ENCODE measurements at regions not wholly inside any gene's neighbourhood (a gene's known extent, or its start where the extent isn't known, plus 50 kb on each side); places are given as distances from the start of the nearest gene placed in this dataset.

DNA sequence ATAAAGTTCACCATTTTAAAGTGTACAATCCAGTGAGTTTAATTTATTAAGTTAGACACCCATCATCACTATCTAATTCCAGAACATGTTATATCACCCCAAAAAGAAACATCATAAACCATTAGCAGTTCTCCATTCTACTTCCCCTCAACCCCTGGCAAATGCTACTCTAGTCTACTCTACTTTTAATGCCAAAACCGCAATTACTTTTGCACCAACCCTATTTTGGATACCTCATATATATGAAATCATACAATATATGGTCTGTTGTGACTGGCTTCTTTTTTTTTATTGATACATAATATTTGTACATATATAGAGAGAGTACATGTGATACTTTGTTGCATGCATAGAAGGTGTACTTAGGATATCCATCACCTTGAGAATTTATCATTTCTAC lies 190.5 kb upstream of the RARB start:
- no peak for DNase-seq

DNA sequence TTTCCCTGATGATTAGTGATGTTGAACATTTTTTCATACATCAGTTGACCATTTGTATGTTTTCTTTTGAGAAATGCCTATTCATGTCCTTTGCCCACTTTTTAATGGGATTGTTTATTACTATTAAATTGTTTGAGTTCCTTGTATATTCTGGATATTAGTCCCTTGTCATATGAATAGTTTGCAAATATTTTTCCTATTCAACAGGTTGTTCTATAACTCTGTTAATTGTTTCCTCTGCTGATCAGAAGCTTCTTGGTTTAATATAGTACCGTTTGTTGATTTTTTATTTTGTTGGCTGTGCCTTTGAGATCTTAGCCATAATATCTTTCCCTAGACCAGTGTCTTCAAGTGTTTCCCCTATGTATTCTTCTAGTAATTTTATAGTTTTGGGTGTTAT lies 189.0 kb upstream of the RARB start:
- no peak for DNase-seq

GRCh38 chr3:25246913-25247312 lies 181.2 kb upstream of the RARB start:
- no peak for DNase-seq

DNA sequence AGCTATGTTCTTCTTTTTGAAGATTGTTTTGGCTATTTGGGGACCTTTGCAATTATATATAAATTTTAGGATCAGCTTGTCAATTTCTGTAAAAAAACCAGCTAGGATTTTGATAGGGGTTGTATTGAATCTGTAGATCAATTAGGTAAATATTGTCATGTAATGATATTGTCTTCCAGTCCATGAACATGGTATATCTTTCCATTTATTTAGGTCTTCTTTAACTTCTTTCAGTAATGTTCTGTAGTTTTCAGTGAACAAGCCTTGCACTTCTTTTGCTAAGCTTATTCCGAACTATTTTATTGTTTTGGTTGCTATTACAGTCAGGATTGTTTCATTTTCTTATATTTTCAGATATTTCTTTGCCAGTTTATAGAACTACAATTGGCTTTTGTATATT lies 175.8 kb upstream of the RARB start:
- DNase-seq, result no peak

DNA sequence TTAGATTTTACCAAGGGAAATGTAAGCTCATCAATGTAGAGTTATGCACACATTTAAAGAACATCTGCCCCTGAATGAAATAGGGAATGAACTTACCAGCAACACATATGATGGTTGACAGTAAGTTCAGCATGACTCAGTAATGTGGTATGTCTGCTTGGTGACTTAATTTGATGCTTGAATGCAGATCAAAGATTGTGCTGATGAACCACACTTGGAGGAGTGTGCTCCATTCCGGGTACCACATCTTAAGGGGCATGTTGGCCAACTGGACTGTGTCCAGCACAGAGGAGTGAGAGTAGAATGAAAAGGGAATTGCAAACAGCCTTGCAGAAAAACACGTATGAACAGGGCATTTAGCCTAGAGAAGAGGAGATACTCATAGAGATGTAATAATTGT lies 171.0 kb upstream of the RARB start:
- DNase-seq, result no peak

GRCh38 chr3:25259871-25260270 lies 168.2 kb upstream of the RARB start:
- DNase-seq, result no peak

DNA sequence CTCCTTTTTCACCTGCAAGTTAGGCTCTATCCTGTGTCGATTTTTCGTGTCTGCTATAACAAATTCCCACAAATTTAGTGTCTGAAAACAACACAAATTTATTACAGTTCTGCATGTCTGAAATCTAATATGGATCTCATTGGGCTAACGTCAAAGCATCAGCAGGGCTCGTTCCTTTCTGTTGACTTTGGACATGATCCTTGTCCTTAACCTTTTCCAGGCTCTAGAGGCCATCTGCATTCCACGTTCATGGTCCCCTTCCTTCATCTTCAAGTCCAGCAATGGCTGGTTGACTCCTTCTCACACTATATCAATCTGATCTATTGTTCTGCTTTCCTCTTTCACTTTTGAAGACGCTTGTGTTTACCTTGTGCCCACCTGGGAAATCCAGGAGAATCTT lies 165.7 kb upstream of the RARB start:
- no peak for DNase-seq

DNA sequence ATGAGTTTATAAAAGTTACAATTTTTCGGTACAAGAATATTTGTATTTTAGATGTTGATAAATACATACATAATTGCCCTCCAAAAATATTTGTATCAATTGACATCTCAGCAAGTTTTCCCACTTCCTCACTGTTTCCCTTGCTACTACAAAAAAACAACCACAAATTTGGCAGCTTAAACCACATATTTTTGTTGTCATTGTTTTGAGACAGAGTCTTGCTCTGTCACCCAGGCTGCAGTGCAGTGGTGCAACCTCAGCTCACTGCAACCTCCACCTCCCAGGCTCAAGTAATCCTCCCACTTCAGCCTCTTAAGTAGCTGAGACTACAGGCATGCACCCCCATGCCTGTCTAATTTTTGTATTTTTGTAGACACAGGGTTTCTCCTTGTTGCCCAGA lies 162.8 kb upstream of the RARB start:
- no peak for DNase-seq

GRCh38 chr3:25266677-25267076 lies 161.4 kb upstream of the RARB start:
- no peak for DNase-seq

- DNase-seq, result no peak
Measured at GRCh38 chr3:25272090-25272489, 156.0 kb upstream of the RARB start.

DNA sequence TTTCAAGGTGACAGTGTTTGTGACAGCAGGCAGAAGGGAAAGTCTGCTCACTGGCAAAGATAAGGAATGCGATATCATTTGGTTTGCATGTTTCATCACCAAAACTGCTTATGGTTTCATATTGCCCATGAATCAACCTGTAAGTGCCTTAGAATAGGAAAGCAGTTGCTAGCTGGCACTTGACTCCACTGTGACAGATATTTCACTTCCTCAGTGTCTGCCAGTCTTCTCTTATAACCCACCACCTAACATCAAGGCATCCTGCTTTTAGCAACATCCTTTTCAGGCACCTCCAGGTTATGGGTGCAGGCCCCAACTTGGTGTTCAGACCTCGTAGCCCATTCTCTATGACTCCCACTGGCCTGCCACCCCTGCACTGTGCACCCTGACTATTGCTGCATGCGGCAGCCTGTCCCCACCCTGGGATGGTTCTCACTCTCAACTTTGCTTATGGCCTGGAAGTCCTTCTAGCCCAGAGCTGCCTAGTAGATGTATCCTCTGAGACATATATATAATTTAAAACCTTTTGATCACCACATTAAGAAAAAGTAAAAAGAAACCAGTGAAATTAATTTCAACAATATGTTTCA lies 154.4 kb upstream of the RARB start:
- no peak for DNase-seq

DNA sequence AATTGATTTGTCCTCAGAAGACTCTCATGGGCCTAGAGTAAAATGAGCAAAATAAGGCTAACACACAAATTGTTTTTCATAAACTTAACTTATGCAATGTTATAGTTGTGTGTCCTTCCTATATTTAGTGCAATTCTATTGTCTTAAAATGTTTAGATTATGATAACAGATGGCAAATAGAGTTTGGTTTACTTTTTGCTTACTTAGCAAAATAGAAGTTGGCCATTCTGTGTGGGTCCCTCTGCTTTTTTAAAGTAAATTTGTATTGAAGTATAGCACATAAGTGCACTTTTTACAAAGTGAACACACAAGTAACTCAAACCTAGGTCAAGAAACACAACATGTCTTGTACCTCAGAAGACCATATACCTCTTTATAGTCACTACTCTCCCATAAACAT lies 150.6 kb upstream of the RARB start:
- DNase-seq, result no peak

DNA sequence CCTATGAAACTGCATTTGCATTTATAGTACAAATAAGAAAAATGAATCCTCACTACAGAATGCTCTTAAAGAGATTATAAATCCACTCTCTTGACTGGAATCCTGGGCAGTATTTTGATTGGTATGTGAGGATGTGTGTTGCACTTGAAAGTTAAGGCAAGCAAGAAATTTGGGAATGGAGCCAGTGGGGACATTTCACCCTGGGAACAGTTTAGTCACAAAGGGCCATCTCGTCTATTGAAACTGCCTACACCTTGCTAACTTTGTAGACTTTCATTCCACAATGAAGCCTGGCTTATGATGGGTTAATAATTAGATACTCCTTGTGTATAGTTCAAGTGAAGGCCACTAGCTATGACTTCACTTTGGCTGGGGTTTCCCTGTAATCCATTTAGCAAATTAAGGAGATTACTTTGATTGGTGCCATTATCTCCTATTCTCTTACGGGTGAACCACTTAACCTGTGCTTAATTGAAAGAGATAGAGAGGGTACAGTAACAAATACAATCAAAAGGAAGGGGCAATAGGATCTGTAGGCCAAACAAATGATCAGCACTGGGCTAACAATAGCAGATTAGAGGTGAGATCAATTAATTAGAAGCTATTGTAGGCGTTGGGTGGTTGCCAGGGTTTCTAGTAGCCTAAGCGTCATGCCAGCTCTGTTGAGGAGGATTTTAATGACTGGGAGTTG lies 146.9 kb upstream of the RARB start:
- no peak for DNase-seq

GRCh38 chr3:25281732-25282126 lies 146.3 kb upstream of the RARB start:
- DNase-seq, result no peak

DNA sequence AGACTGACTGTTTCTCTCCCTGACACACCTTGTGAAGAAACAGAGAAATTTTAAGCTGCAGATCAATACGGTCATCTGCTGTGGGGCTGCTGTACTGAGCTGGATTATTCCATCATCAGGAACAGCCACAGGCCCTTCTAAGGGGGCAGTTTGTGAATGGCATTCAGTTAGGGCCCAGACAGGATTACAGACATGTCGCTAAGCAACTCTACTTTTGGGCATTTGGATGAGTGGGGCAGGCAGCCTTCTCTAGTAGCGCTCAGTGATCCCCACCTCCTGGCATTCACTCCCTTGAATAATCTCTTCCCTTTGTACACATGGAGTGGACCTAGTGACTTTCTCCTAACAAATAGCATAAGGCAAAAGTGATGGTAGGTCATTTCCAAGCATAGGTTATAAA lies 144.4 kb upstream of the RARB start:
- no peak for DNase-seq

DNA sequence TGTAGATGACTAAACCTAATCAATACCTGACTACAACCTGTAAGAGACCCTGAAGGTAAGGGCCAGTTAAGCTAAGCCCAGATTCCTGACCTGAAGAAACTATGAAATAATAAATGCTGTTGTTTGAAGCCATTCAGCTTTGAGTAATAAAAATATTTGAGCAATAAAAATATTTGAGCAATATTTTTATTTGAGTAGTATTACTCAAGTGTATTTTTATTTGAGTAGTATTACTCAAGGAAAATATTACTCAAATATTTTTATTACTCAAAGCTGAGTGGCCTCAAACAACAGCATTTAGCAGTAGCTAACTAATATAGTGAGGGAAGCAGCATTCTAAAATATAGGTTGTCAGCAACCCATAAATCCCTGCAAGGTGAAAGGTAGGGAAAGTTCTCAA lies 143.8 kb upstream of the RARB start:
- no peak for DNase-seq

- DNase-seq, result no peak
Measured at GRCh38 chr3:25287291-25287884, 140.7 kb upstream of the RARB start.

- no peak for DNase-seq
Measured at GRCh38 chr3:25288413-25288812, 139.7 kb upstream of the RARB start.

- DNase-seq, result no peak
Measured at GRCh38 chr3:25289156-25289555, 138.9 kb upstream of the RARB start.

- no peak for DNase-seq
Measured at GRCh38 chr3:25289663-25290062, 138.4 kb upstream of the RARB start.

GRCh38 chr3:25291481-25291905 lies 136.6 kb upstream of the RARB start:
- DNase-seq, result peak; percentile 35

GRCh38 chr3:25292036-25292435 lies 136.0 kb upstream of the RARB start:
- DNase-seq, result no peak

DNA sequence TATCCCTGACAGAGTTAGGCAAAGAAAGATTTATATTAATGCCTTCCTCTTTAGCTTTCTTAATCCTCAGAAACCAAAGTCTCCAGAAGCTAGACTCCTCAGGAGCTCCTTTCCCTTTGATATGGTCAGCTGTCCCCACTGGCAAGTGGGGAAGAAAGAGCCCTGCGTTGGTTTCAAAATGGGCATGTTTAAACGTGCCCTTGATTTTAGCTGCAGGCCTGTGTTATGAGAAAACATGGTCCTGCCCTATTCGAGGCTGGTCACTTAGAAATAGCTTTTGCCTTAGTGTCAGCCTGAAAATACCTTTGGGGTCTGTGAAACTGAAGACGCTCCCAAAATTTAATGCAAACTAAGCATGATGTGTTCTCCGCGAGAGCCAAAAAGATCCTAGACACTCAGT lies 135.5 kb upstream of the RARB start:
- no peak for DNase-seq

GRCh38 chr3:25293736-25294135 lies 134.3 kb upstream of the RARB start:
- DNase-seq, result no peak
